OCI-LY7 (cell line): ENCODE measurements at regions not wholly inside any gene's neighbourhood (a gene's known extent, or its start where the extent isn't known, plus 50 kb on each side); places are given as distances from the start of the nearest gene placed in this dataset.

Experiments used
- BruUV-seq: library from RNA; stranded (reverse); fragments of 400-500 nt; replicated peaks from 2 replicates; lab custom pipeline; 2021; lab: Mats Ljungman, UMichigan
- CTCF ChIA-PET: fragments of 300-600 bp; sonication (Branson Sonifier 250); formaldehyde crosslinking; loops from one replicate; lab custom pipeline; 2022; ENCODE audit warnings: antibody characterized with exemption; ENCODE audit not compliant: unreplicated experiment; lab: Charles Lee
- POLR2A ChIA-PET: fragments of 300-600 bp; sonication (Branson Sonifier 250); formaldehyde crosslinking; loops from one replicate; lab custom pipeline; 2022; ENCODE audit warnings: antibody characterized with exemption; lab: Charles Lee
- DNase-seq: peaks from one replicate; pipeline ENCODE4 v3.0.0-alpha.2; 2015; ENCODE audit warnings: low spot score
- H2AFZ ChIP-seq: fragments of 200-600 bp; sonication (generic), shearing (Covaris generic); 2 replicates; pipeline ENCODE4 v1.6.1; 2014; ENCODE audit warnings: mild to moderate bottlenecking, antibody characterized with exemption, low read length, moderate library complexity
- H3K27ac ChIP-seq: fragments of 200-600 bp; sonication (generic); 2 replicates; pipeline ENCODE4 v1.5.1; 2014; ENCODE audit warnings: mixed run types, low read depth, mild to moderate bottlenecking, moderate library complexity, low read length, inconsistent platforms; ENCODE audit not compliant: poor library complexity, severe bottlenecking
- H3K36me3 ChIP-seq: fragments of 200-600 bp; sonication (generic); 2 replicates; pipeline ENCODE4 v1.6.1; 2014; ENCODE audit warnings: mild to moderate bottlenecking, antibody characterized with exemption, low read length, moderate library complexity, mixed read lengths; ENCODE audit not compliant: insufficient read depth
- H3K4me1 ChIP-seq: fragments of 200-600 bp; sonication (generic); 2 replicates; pipeline ENCODE4 v1.5.1; 2014; ENCODE audit warnings: mild to moderate bottlenecking, low read length; ENCODE audit not compliant: insufficient read depth, poor library complexity, severe bottlenecking
- H3K4me2 ChIP-seq: fragments of 200-600 bp; sonication (generic); 2 replicates; pipeline ENCODE4 v1.6.1; 2014; ENCODE audit warnings: mild to moderate bottlenecking, low read length
- H3K4me3 ChIP-seq: fragments of 200-600 bp; sonication (generic); 2 replicates; pipeline ENCODE4 v1.5.1; 2014; ENCODE audit warnings: mild to moderate bottlenecking, low read depth, low read length; ENCODE audit not compliant: poor library complexity, severe bottlenecking
- H3K79me2 ChIP-seq: fragments of 200-600 bp; sonication (generic); 2 replicates; pipeline ENCODE4 v1.6.1; 2016; ENCODE audit warnings: low read depth, mild to moderate bottlenecking, low read length, moderate library complexity, mixed read lengths; ENCODE audit not compliant: insufficient read depth
- H3K9me2 ChIP-seq: fragments of 200-600 bp; sonication (generic); 2 replicates; pipeline ENCODE4 v1.6.1; 2016; ENCODE audit warnings: mild to moderate bottlenecking, low read length, mixed read lengths; ENCODE audit not compliant: insufficient read depth
- H3K9me3 ChIP-seq: fragments of 200-600 bp; sonication (generic); 2 replicates; pipeline ENCODE4 v1.6.1; 2014; ENCODE audit warnings: mild to moderate bottlenecking, mixed run types, low read length, mixed read lengths
- H4K20me1 ChIP-seq: fragments of 200-600 bp; sonication (generic); 2 replicates; pipeline ENCODE4 v1.6.1; 2014; ENCODE audit warnings: mild to moderate bottlenecking, antibody characterized with exemption, low read length, moderate library complexity, mixed read lengths; ENCODE audit not compliant: insufficient read depth
- EZH2phosphoT487 ChIP-seq: fragments of 200-600 bp; sonication (generic); IDR thresholded peaks from 2 replicates; pipeline ENCODE4 v1.6.1; 2018; ENCODE audit warnings: low read depth, borderline replicate concordance, mild to moderate bottlenecking, mixed run types, antibody characterized with exemption, low read length, moderate library complexity, mixed read lengths
- intact Hi-C: fragments of 100-400 bp; cut with micrococcal nuclease; formaldehyde crosslinking; loops from one replicate; pipeline ENCODE4 v1.10.0; 2022; ENCODE audit not compliant: unreplicated experiment
- TF ChIP-seq, protein P1 (sequence below): fragments of 200-600 bp; sonication (generic); conservative IDR thresholded peaks from 2 replicates; pipeline ENCODE4 v1.5.1; 2014; ENCODE audit warnings: mild to moderate bottlenecking, antibody characterized with exemption, low read length, moderate library complexity, mixed read lengths

- POLR2A ChIA-PET, result no interaction called here
- intact Hi-C loops, result no loop called here
These were observed 711.8 kb upstream of the LRFN5 start for GRCh38 chr14:40894846-40895245.

GRCh38 chr14:40889126-40889525, 717.5 kb upstream of the LRFN5 start:
- H3K79me2 ChIP-seq, result no peaks in the 10 kb centered on the region
- TF ChIP-seq EZH2phosphoT487, result no peak
- TF ChIP-seq, protein P1, sequence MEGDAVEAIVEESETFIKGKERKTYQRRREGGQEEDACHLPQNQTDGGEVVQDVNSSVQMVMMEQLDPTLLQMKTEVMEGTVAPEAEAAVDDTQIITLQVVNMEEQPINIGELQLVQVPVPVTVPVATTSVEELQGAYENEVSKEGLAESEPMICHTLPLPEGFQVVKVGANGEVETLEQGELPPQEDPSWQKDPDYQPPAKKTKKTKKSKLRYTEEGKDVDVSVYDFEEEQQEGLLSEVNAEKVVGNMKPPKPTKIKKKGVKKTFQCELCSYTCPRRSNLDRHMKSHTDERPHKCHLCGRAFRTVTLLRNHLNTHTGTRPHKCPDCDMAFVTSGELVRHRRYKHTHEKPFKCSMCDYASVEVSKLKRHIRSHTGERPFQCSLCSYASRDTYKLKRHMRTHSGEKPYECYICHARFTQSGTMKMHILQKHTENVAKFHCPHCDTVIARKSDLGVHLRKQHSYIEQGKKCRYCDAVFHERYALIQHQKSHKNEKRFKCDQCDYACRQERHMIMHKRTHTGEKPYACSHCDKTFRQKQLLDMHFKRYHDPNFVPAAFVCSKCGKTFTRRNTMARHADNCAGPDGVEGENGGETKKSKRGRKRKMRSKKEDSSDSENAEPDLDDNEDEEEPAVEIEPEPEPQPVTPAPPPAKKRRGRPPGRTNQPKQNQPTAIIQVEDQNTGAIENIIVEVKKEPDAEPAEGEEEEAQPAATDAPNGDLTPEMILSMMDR, result no peak
- H3K9me3 ChIP-seq, result no peaks in the 10 kb centered on the region
- no TSS peak for BruUV-seq
- H4K20me1 ChIP-seq, result no peaks in the 10 kb centered on the region
- H3K4me1 ChIP-seq, result no peaks in the 10 kb centered on the region
- CTCF ChIA-PET, result no interaction called here
- no peak overlapping the region for H3K4me2 ChIP-seq
- no peak for DNase-seq
- H3K27ac ChIP-seq, result no peak overlapping the region
- POLR2A ChIA-PET, result no interaction called here
- no peak overlapping the region for H2AFZ ChIP-seq
- intact Hi-C loops, result no loop called here
- H3K9me2 ChIP-seq, result no peaks in the 10 kb centered on the region
- no peaks in the 10 kb centered on the region for H3K36me3 ChIP-seq
- no peak overlapping the region for H3K4me3 ChIP-seq

More at GRCh38 chr14:40894846-40895245, 711.8 kb upstream of the LRFN5 start:
- Histone ChIP-seq H4K20me1 (no peaks in the 10 kb centered on the region), H3K79me2 (no peaks in the 10 kb centered on the region), H3K4me2 (no peak overlapping the region), H3K9me3 (no peaks in the 10 kb centered on the region), H3K9me2 (no peaks in the 10 kb centered on the region), H3K27ac (no peak overlapping the region), H2AFZ (no peak overlapping the region), H3K4me1 (no peaks in the 10 kb centered on the region), H3K36me3 (no peaks in the 10 kb centered on the region), H3K4me3 (no peak overlapping the region)
- TF ChIP-seq, protein P1, result no peak
- no peak for TF ChIP-seq EZH2phosphoT487
- no peak for DNase-seq
- no TSS peak for BruUV-seq
- CTCF ChIA-PET, result no interaction called here

DNA sequence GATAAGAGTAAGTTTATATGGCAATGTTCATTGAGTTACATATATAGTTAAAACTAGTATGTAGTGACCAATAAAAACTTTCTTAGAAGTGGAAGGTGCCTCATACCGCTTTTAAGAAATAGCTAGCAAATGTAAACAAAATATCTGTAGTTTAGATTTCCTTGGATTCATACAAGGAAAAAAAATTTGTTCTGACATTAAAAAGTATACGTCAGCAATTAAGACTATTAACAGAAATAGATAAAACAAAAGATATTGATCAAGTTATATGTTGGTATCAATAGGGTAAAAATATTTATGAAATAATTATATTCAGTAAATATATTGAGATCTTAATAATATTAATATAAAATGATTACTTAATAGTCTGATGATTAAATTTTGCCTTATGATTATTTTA, 718.8 kb upstream of the LRFN5 start:
- H4K20me1 ChIP-seq, result no peaks in the 10 kb centered on the region
- no TSS peak for BruUV-seq
- TF ChIP-seq EZH2phosphoT487, result no peak
- TF ChIP-seq, protein P1, result no peak
- ChIA-PET CTCF (no interaction called here), POLR2A (no interaction called here)
- no peak overlapping the region for H3K27ac ChIP-seq
- H3K4me2 ChIP-seq, result no peak overlapping the region
- DNase-seq, result no peak
- H3K4me1 ChIP-seq, result no peaks in the 10 kb centered on the region
- H3K36me3 ChIP-seq, result no peaks in the 10 kb centered on the region
- H2AFZ ChIP-seq, result no peak overlapping the region
- no peak overlapping the region for H3K4me3 ChIP-seq
- no peaks in the 10 kb centered on the region for H3K9me3 ChIP-seq
- intact Hi-C loops, result no loop called here
- no peaks in the 10 kb centered on the region for H3K9me2 ChIP-seq
- H3K79me2 ChIP-seq, result no peaks in the 10 kb centered on the region
